ENCODE measurements at regions not wholly inside any gene's neighbourhood (a gene's known extent, or its start where the extent isn't known, plus 50 kb on each side); places are given as distances from the start of the nearest gene placed in this dataset.
"Not testable (repeated sequence)": the region's sequence is repeated elsewhere in the genome, so short reads cannot be mapped to it uniquely, and the experiment has no call there.

- DNase-seq (ENCODE audit: low read depth): no peak
Observed at GRCh38 chr5:96173366-96173765, 211.7 kb upstream of the ELL2 start.

DNA sequence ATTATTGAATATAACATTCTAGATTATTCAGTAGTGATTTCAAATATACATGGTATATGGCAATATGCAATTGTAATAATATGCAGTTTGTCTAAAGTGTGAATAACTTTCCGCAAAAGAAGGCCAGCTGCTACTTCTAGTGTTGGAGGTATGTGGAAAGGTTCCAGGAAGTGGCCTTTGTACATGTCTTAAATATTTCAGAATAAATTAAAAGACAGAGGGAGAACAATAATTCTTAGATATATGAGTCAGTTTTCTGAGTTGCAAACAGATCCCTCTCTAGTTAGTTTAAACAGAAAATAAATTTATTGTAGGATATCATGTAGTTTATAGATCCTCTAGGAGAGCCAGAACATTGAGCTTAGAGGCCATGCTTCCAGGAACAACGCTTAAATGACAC, 210.8 kb upstream of the ELL2 start:
- DNase-seq (ENCODE audit: low read depth): peak; percentile 79

GRCh38 chr5:96171973-96172372, 210.3 kb upstream of the ELL2 start:
- not testable (repeated sequence) for DNase-seq (ENCODE audit: low read depth)

GRCh38 chr5:96170481-96171125, 209.0 kb upstream of the ELL2 start:
- not testable (repeated sequence) for DNase-seq (ENCODE audit: low read depth)

DNA sequence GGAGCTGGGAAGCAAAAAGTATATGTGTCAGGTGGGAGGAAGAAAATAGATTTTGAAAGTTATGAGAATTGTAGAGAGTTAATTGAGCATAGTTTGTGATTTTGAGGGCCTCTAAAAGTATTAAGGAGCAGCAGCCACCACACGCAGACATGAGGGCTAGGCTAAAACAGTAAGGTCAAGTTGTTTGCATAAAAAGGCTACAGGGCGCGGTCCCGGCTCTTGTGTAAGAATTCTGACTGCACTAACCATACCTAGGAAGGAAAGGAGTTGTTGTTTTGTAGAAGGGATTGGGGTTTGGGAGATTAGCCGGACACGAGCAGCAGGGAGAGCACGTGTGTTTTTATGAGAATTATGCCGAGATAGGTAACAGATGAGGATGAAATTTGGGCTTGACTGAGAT, 207.2 kb upstream of the ELL2 start:
- DNase-seq (ENCODE audit: low read depth): not testable (repeated sequence)

GRCh38 chr5:96159043-96159442, 197.4 kb upstream of the ELL2 start:
- no peak for DNase-seq (ENCODE audit: low read depth)

DNA sequence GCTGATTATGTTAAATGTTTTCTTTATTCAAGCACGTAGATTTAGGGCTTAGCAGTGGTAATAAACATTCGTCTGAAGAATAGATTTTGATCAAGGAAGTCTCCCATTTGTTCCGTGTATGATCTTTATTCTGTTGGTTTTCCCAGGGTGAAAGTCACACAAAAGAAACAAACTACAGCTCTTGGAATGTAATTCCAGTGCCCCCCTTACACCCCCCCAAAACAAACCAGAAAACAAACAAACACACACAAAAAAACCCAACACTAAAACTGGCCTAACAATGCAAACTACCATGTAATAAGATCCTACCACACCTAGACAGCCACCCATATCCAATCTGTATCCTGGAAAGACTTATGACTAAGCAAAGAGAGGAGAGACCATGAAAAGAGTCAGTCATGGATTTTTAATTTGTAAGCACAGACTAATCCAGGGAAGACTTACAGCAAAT, 196.2 kb upstream of the ELL2 start:
- no peak for DNase-seq (ENCODE audit: low read depth)

- DNase-seq (ENCODE audit: low read depth): no peak
Observed at GRCh38 chr5:96157077-96157780, 195.6 kb upstream of the ELL2 start.

DNA sequence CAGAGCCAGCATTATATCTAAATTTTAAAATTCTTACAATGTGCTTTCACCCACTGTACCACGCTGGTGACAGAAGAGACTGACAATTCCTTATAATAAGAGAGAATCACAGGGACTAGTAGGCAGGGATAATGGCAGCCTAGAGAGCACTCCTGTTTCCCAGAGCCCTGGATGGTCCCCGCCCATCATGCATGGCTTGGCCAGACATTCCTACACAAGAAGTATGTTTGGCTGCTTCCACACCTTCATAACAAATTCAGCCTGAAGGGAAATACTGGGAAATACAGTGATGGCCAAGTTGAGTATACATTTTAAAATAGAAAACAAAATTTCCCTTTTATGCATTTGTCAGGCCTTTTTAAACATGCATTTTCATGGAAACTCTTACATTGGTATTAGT, 193.5 kb upstream of the ELL2 start:
- no peak for DNase-seq (ENCODE audit: low read depth)

DNA sequence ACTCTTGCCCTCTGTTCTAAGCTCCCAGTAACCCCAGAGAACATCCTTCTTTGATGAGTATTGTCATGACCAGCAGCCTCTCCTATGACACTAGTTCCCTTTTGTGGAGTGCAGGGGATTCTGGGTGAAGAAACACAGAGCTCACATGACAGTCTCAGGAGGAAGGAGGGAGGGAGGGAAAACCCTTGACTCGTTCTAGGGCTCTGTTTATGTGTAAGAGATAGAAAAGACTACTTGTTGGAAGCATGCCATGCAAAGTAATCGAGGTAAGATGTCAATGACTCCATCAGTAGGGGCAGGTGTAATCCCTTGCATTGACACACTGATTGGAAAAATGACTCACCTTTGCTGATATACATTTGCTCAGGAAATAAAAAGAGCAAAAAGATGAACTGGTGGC, 190.2 kb upstream of the ELL2 start:
- DNase-seq (ENCODE audit: low read depth): no peak

- no peak for DNase-seq (ENCODE audit: low read depth)
Observed at GRCh38 chr5:96150007-96150406, 188.4 kb upstream of the ELL2 start.

DNA sequence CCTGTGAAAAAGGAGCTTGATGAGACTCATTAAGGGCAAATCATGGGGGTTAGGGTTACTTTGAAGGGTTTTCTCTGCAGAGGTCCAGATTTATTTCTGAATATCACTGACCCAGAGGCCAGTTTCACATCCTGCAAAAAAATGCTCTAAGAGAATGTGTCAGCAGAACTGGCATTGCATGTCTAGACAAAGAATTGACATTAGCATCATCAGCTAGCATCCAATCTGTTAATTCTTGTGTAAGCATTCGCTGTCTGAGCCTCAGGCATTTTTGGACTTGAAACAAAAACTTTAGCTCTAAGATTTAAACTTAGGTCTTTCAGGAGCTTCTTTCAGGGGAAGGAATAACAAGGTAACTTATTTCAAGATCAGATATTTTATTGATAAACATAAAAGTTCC, 187.9 kb upstream of the ELL2 start:
- no peak for DNase-seq (ENCODE audit: low read depth)

DNA sequence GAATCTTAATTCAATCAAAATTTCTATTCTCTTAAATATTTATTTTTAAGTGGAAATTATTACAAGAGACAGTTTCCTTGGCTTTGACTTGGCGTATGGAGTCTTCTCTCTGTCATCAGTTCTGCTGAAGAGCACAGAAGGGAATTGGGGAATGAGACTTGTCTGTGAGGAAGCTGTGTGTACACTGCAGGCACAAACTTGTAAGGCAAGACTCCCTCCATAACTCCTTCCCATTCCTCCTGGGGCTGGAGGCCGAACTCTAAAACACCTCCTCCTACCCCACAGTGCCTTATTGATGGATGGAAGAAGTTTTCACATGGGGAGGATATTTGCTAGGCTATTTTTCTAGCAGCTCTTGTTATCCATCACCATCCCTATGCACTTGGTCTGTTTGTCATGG, 187.4 kb upstream of the ELL2 start:
- DNase-seq (ENCODE audit: low read depth): no peak

- DNase-seq (ENCODE audit: low read depth): no peak
Observed at GRCh38 chr5:96148376-96148775, 186.7 kb upstream of the ELL2 start.

- no peak for DNase-seq (ENCODE audit: low read depth)
Observed at GRCh38 chr5:96147866-96148265, 186.2 kb upstream of the ELL2 start.

DNA sequence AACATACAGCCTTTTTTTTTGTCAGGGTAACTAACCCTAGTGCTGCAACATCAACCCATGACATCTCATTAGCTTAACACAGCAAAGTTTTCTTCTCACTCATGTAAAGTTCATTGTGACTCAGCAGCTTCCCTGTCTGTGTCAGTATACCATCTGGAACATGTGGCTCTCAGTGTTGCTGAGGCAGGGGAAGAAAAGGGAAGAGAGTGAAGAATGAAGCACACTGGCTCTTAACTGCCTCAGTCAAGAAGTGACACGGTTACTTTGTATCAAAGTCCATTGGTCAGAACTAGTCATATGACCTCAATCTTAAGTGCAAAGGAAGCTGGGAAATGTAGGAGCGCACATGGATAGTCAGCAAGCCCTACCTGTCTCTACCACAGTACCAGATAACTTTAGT, 185.0 kb upstream of the ELL2 start:
- peak; percentile 72 for DNase-seq (ENCODE audit: low read depth)

DNA sequence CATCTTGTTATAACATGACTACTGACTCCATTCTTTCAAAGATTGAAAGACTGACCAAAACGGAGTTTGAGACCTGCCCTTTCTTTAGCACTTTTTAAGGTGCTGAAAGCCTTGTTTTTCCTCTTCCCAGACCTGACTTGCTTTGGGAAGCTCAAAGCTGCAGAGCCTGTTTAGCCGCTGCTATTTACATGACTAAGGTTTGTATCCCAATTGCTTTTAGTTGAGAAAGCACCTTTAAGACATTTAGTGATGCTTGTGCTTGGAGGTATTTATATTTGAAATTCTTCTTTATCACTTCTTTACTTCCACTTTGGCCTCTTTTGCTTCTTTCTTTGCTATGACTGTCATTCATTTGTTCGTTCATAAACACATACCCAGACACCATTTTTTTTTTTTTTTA, 182.6 kb upstream of the ELL2 start:
- no peak for DNase-seq (ENCODE audit: low read depth)

DNA sequence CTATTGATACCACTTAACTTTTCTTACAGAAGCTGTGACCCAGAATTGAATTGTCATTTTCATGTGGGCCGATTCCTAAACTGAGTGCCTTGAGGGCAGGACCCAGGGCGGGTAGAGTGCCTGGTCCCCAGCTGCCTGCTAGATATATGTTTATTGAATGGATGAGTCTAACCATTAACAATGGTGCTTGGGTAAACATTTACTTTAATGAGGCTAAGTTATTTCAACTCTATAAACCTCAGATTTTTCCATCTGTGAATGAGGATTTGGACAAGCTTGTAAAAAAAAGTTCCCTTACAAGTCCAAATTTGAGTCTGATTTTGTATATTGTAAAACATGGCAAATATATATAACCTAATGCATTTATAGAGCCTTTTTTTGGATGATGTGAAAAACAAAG, 181.8 kb upstream of the ELL2 start:
- DNase-seq (ENCODE audit: low read depth): no peak

DNA sequence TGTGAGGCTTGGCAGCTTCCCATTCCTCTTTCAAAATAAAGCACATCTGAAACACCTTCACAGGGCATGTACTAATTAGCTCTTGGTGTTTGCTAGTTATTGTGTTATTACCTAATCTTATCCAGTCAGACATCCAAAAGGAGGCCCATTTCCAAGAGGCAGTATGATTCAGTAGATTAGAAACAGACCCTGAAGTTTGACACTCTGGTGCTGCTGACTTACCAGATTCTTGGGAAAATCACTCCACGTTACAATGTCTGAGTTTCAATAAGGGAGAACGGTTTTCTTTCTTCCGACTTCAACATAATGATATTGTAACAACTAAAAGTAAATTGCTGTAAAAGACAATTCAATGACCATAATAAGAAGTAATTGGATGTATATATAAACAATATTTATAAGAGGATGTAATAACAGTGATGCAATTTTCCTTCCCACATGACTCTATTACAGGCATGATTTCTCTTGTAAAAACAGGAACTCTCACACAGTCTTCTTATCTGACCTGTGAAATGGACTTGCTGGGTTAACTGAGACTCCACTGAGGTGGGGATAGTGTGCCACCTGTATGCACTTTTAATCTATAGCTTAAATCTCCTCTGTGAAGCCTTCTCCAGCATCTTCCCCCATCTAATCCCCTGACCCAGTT, 181.3 kb upstream of the ELL2 start:
- no peak for DNase-seq (ENCODE audit: low read depth)

DNA sequence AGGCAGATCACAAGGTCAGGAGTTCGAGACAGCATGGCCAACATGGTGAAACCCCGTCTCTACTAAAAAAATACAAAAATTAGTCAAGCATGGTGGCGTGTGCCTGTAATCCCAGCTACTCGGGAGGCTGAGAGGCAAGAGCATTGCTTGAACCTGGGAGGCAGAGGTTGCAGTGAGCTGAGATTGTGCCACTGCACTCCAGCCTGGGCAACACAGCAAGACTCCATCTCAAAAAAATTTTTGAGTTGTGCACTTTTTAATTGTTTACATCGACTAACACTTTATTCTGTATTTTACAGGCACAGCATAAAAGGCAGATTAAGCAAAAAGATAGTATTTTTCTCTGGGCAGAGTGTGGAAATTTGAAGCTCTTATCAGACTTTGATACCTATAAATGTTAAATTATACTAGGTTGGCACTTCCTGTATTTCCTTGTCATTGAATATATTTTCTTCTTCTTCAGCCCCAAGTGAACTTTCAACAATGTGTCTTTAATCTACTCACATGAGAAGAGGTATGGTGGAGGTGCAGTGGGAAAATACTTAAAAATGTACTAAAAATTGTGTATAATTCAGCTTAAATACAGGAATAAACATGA, 180.6 kb upstream of the ELL2 start:
- DNase-seq (ENCODE audit: low read depth): no peak

DNA sequence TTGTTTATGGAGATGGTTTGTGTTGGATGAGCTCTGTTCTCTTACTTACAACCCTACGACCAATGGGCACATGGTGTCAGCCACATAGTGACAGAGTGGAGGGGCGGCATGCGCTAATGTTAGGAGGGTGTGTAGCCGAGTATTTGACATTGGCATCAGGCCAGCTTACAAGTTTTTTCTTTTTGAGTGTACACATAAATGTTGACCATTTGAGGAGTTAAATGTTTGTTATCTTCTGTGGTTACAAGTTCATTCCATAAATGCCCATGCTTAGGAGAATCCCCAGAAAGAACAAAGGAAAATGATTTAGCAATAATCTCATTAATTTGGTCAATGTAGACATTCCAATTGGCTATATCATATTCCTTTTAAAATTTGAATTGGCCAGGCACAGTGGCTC, 180.1 kb upstream of the ELL2 start:
- DNase-seq (ENCODE audit: low read depth): no peak

- no peak for DNase-seq (ENCODE audit: low read depth)
Observed at GRCh38 chr5:96140496-96140895, 178.8 kb upstream of the ELL2 start.

- DNase-seq (ENCODE audit: low read depth): no peak
Observed at GRCh38 chr5:96140084-96140483, 178.4 kb upstream of the ELL2 start.
